ENCODE measurements at regions not wholly inside any gene's neighbourhood (a gene's known extent, or its start where the extent isn't known, plus 50 kb on each side); places are given as distances from the start of the nearest gene placed in this dataset.
"Not testable (repeated sequence)": the region's sequence is repeated elsewhere in the genome, so short reads cannot be mapped to it uniquely, and the experiment has no call there.

DNA sequence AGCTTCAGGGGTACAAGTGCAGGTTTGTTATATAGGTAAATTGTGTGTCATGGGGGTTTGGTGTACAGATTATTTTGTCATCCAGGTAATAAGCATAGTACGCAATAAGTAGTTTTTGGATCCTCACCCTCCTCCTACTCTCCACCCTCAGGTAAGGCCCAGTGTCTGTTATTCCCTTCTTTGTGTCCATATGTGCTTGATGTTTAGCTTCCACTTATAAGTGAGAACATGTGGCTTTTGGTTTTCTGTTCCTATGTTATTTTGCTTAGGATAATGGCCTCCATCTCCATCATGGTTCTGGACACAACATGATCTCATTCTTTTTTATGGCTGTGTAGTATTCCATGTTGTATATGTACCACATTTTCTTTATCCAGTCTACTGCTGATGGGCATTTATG, 298.4 kb downstream of the LIG4 start:
- not testable (repeated sequence) for DNase-seq (ENCODE audit: low read depth in 2 of 2)

GRCh38 chr13:107912745-107913144, 302.6 kb downstream of the LIG4 start:
- no peak for DNase-seq (ENCODE audit: low read depth in 2 of 2)

GRCh38 chr13:107907065-107907805, 308.1 kb downstream of the LIG4 start:
- no peak for DNase-seq (ENCODE audit: low read depth in 2 of 2)

DNA sequence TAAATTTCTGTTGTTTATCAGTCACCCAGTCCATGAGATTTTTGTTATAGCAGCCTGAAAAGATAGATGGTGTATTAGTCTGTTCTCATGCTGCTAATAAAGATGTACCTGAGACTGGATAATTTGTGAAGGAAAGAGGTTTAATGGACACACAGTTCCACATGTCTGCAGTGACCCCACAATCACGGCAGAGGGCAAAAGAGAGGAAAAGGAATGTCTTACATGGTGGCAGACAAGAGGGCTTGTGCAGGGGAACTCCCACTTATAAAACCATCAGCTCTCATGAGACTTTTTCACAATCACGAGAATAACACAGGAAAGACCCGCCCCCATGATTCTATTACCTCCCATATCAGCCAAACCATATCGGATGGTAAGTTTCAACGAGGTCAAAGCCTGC, 309.2 kb downstream of the LIG4 start:
- DNase-seq (ENCODE audit: low read depth in 2 of 2) = no peak

GRCh38 chr13:107901996-107902562, 313.3 kb downstream of the LIG4 start:
- no peak for DNase-seq (ENCODE audit: low read depth in 2 of 2)

GRCh38 chr13:107901230-107901629, 314.1 kb downstream of the LIG4 start:
- DNase-seq (ENCODE audit: low read depth in 2 of 2) = no peak

DNA sequence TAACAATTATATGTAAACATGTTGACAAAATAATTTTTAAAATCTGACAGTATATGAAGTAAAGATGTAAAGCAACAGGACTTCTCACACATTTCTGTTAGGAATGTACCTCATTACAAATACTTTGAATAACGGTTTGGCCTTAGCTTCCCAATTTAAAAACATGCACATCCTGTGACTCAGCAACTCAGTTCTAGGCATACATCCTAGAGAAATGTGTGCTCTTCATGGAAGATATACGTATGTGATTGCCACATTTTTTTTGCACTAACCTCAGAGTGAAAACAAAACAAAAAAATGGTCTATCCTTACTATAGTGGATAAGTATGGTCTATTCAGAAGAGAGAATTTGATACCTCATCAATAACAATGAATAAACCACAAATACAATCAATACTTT, 314.6 kb downstream of the LIG4 start:
- DNase-seq (ENCODE audit: low read depth in 2 of 2) = no peak

DNA sequence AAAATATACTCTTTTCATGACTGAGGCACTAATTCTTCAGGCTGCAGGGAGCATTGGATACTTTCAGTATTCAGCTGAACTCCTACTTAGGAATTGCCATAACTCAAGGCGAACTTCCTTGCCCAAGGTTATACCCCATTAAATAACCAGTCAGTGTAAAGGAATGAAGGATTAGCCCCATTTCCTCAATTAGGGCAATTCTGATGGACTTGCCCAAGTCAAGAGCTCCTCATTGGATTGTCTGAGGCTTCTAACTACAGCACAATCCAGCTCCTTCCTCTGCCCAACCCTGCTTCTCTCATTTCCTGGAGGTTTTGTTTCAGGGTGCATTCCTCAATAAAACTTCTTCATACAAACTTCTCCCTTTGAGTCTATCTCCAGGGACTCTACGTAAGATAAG, 329.2 kb downstream of the LIG4 start:
- DNase-seq (ENCODE audit: low read depth in 2 of 2) = no peak

GRCh38 chr13:107884564-107884963, 330.8 kb downstream of the LIG4 start:
- no peak for DNase-seq (ENCODE audit: low read depth in 2 of 2)

GRCh38 chr13:107883561-107884175, 331.7 kb downstream of the LIG4 start:
- DNase-seq (ENCODE audit: low read depth in 2 of 2) = no peak

GRCh38 chr13:107882708-107883560, 332.4 kb downstream of the LIG4 start:
- no peak for DNase-seq (ENCODE audit: low read depth in 2 of 2)

- no peak for DNase-seq (ENCODE audit: low read depth in 2 of 2)
Observed at GRCh38 chr13:107881362-107881761, 334.0 kb downstream of the LIG4 start.

GRCh38 chr13:107874456-107874855, 340.9 kb downstream of the LIG4 start:
- no peak for DNase-seq (ENCODE audit: low read depth in 2 of 2)

DNA sequence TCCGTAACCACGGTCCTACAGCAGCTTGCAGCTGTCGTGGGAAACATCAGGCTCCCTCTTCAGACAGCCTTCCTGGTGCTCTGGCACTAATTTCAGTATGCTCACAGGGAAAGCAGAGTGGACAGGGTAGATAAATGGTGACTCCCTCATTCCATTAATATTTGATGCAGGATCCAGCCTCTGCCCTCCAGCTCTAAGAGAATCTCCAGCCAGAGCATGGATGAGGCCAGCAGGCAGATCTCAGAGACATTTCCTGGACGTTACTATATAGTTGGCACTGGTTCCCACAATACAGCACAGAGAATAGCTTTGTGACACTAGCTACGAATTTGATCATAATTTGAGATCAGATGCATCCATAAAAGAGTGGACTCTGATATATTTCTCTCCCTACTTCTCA, 341.4 kb downstream of the LIG4 start:
- DNase-seq (ENCODE audit: low read depth in 2 of 2) = no peak

DNA sequence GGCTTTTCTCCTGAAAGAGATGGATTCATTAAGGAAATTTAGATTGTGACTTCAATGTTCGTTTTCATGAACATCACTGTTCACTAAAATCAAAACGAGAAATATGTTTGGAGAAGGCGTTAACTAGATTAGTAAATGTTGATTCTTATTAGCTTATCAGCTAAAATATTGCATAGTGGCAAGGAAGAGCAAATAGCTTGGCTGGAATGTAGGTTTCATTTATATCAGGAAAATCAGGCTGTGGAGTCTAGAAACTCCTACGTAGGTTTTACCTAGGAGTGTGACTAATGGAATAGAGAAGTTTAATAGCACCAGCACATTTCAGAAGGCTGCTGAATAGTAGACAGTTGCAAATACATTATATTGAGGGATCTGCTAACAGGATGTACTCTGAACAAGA, 344.9 kb downstream of the LIG4 start:
- DNase-seq (ENCODE audit: low read depth in 2 of 2) = no peak

- no peak for DNase-seq (ENCODE audit: low read depth in 2 of 2)
Observed at GRCh38 chr13:107867701-107868661, 347.4 kb downstream of the LIG4 start.

- no peak for DNase-seq (ENCODE audit: low read depth in 2 of 2)
Observed at GRCh38 chr13:107866941-107867623, 348.3 kb downstream of the LIG4 start.

DNA sequence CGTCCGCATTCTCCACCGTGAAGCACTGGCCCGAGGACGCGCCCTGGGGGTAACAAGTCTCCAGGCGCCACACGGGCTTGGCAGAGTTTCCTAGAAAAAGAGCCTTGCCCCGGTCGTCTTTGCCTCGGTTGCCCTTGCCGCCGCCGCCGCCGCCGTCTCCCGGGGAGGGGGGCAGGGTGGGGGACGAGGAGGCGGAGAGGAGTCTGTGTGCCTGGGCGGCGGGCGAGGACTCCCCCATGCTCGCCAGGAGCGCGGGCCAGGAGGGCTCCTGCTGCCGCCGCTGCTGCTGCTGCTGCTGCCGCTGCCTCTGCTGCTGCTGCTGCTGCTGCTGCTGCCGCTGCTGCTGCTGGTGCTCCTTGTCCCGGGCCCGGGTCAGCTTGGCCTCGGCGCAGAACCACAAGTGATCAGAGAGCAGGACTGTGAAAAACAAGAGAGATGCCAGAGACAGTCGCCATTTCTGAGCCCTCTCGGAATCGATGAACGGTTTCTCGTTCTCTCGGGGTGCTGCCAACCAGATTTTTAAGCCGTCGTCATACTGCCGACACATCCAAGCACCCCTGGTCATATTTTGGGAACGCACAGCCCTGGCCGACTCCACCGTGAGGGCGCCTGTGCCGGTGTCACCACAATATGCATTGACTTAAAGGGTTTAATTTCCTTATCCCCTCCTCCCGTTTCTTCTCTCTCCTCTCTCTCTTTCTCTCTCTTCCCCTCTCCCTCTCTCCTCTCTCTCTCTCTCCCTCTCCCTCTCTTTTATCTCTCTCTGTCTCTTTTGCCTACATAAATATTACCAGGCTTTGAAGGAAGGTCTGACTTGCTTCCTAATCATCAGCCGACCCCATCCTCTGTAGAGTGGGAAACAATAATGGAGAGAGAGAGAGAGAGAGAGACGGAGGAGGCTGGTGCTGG, 349.1 kb downstream of the LIG4 start:
- no peak for DNase-seq (ENCODE audit: low read depth in 2 of 2)

GRCh38 chr13:107865643-107866031, 349.7 kb downstream of the LIG4 start:
- DNase-seq (ENCODE audit: low read depth in 2 of 2) = no peak

GRCh38 chr13:107865318-107865575, 350.1 kb downstream of the LIG4 start:
- no peak for DNase-seq (ENCODE audit: low read depth in 2 of 2)

Measured in stimulated activated CD8-positive, alpha-beta memory T cell treated with anti-CD3 and anti-CD28 coated beads, Interleukin-7, amount 100 ng/mL, for 1 hour (primary cell).